BJ (cell line): ENCODE measurements at regions not wholly inside any gene's neighbourhood (a gene's known extent, or its start where the extent isn't known, plus 50 kb on each side); places are given as distances from the start of the nearest gene placed in this dataset.

Experiments
- CTCF ChIA-PET: fragments of 350-600 bp; formaldehyde crosslinking; extraction: SDS; loops from one replicate; lab custom pipeline; 2021; ENCODE audit warnings: antibody characterized with exemption, inconsistent platforms; lab: Yijun Ruan, JAX
- POLR2A ChIA-PET: fragments of 300-600 bp; sonication (Branson Sonifier 250); formaldehyde crosslinking; extraction: SDS; loops from one replicate; lab custom pipeline; 2021; ENCODE audit warnings: antibody characterized with exemption; lab: Charles Lee
- DNase-seq: peaks from one replicate; pipeline ENCODE4 v3.0.0-alpha.2; 2011; ENCODE audit warnings: low read depth
- H3K27me3 ChIP-seq: 2 replicates; pipeline ENCODE4 v1.6.0; 2011; ENCODE audit warnings: low read length; ENCODE audit not compliant: control insufficient read depth, insufficient read depth
- H3K36me3 ChIP-seq: 2 replicates; pipeline ENCODE4 v1.5.1; 2011; ENCODE audit warnings: low read length; ENCODE audit not compliant: control insufficient read depth, insufficient read depth
- H3K4me3 ChIP-seq: 2 replicates; pipeline ENCODE4 v1.5.1; 2011; ENCODE audit warnings: low read depth, mild to moderate bottlenecking, control low read depth, low read length
- CTCF ChIP-seq: IDR thresholded peaks from 2 replicates; pipeline ENCODE4 v1.5.1; 2011; ENCODE audit warnings: low read depth, mild to moderate bottlenecking, control low read depth, inconsistent platforms, low read length, moderate library complexity; ENCODE audit not compliant: insufficient read depth

GRCh38 chr7:148939128-148939755, 55.2 kb upstream of the EZH2 start:
- no peak for TF ChIP-seq CTCF
- ChIA-PET CTCF (interaction anchor here (1.1 kb wide), 1 partner anchor 24 kb away, joined by 3 read pairs; no protein-coding TSS in a partner anchor), POLR2A (no interaction called here)
- no peak overlapping the region for H3K4me3 ChIP-seq
- DNase-seq: no peak
- no peaks in the 10 kb centered on the region for H3K36me3 ChIP-seq
- no peaks in the 10 kb centered on the region for H3K27me3 ChIP-seq

GRCh38 chr7:148935451-148935850, 51.4 kb upstream of the EZH2 start:
- Histone ChIP-seq H3K27me3 (peaks cover 1% of the 10 kb centered on the region; the same call in 1 of the 2 replicates), H3K36me3 (no peaks in the 10 kb centered on the region), H3K4me3 (no peak overlapping the region)
- CTCF ChIA-PET: no interaction called here
- DNase-seq: no peak
- POLR2A ChIA-PET: no interaction called here
- TF ChIP-seq CTCF: no peak
